Suprapubic skin (tissue), 3 donors: ENCODE measurements at regions not wholly inside any gene's neighbourhood (a gene's known extent, or its start where the extent isn't known, plus 50 kb on each side); places are given as distances from the start of the nearest gene placed in this dataset.

ENCODE experiments used
- POLR2A ChIP-seq, 2 donors: fragments of 450-650 bp; IDR thresholded peaks; one replicate each; pipeline ENCODE4 v1.6.1; 2017; ENCODE audit warnings: antibody characterized with exemption in 2 of 2, mild to moderate bottlenecking in 2 of 2, moderate library complexity in 2 of 2
- TF ChIP-seq, protein P1 (sequence below), 2 donors: fragments of 200-600 bp in 1 of 2; fragments of 450-650 bp in 1 of 2; sonication (generic) in 1 of 2; IDR thresholded peaks; one replicate each; pipeline ENCODE4 v1.5.1; 2016 to 2019; ENCODE audit warnings: antibody characterized with exemption in 2 of 2, mild to moderate bottlenecking in 1 of 2, moderate library complexity in 1 of 2

DNA sequence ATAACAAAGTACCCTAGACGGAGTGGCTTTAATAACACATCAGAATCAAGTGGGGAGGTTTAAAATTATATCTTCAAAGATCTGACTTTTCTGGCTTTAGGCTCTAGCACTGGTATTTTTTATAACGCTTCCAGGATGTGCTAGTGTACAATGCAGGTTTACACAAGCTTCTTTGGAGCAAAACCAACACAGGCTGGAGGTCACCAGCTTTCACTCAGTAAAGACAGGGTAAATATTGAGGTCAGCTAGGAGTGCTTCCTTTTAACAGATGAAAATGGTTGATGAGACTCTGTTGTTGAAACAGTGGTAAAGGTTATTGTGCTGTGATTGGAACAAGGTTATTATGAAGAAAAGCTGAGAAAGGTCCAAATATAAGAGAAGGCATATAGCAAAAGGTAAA is 414.2 kb downstream of the TAF11L14 start:
- TF ChIP-seq, protein P1, sequence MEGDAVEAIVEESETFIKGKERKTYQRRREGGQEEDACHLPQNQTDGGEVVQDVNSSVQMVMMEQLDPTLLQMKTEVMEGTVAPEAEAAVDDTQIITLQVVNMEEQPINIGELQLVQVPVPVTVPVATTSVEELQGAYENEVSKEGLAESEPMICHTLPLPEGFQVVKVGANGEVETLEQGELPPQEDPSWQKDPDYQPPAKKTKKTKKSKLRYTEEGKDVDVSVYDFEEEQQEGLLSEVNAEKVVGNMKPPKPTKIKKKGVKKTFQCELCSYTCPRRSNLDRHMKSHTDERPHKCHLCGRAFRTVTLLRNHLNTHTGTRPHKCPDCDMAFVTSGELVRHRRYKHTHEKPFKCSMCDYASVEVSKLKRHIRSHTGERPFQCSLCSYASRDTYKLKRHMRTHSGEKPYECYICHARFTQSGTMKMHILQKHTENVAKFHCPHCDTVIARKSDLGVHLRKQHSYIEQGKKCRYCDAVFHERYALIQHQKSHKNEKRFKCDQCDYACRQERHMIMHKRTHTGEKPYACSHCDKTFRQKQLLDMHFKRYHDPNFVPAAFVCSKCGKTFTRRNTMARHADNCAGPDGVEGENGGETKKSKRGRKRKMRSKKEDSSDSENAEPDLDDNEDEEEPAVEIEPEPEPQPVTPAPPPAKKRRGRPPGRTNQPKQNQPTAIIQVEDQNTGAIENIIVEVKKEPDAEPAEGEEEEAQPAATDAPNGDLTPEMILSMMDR (IDR thresholded peaks at IDR 0.05): no peak
- no peak for TF ChIP-seq POLR2A (IDR thresholded peaks at IDR 0.05)
